ENCODE measurements at regions not wholly inside any gene's neighbourhood (a gene's known extent, or its start where the extent isn't known, plus 50 kb on each side); places are given as distances from the start of the nearest gene placed in this dataset.
A peak's percentile ranks its signal among the peaks of the same experiment; 100 is the strongest.
"Not testable (repeated sequence)": the region's sequence is repeated elsewhere in the genome, so short reads cannot be mapped to it uniquely, and the experiment has no call there.

- no peak for DNase-seq
Observed at GRCh38 chr13:110811008-110811720, 97.7 kb downstream of the ING1 start.

- no peak for DNase-seq
Observed at GRCh38 chr13:110811771-110812120, 98.2 kb downstream of the ING1 start.

GRCh38 chr13:110812121-110812868 is 98.8 kb downstream of the ING1 start:
- DNase-seq = no peak

DNA sequence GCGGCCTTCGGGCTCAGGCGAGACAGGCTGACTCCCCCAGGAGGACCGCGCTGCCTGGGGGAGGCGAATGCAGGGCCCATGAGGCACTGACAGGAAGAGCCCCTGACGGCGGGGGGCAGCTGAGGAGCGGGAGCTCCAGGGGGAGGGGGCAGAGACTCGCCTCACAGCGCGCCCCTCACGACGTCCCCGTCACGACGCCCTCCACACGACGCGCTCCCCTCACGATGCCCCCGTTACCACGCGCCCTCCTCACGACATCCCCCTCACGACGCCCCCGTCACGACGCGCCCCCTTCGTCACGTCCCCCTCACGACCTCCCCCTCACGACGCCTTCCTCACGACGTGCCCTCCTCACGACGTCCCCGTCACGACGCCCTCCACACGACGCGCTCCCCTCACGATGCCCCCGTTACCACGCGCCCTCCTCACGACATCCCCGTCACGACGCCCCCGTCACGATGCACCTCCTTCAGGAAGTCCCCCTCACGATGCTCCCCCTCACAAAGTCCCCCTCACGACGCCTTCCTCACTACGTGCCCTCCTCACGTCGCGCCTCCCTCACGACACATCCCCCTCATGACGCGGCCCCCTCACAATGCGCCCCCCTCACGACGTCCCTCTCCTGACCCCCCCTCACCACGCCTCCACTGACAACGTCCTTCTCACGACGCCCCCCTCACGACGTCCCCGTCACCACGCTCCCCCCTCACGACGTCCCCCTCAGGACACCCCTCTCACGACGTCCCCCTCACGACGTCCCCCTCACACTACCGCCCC is 99.6 kb downstream of the ING1 start:
- no peak for DNase-seq

GRCh38 chr13:110813646-110814624 is 100.4 kb downstream of the ING1 start:
- DNase-seq = no peak

- DNase-seq = no peak
Observed at GRCh38 chr13:110815471-110816204, 99.2 kb downstream of the ANKRD10 start.

GRCh38 chr13:110816500-110816899 is 98.4 kb downstream of the ANKRD10 start:
- no peak for DNase-seq

DNA sequence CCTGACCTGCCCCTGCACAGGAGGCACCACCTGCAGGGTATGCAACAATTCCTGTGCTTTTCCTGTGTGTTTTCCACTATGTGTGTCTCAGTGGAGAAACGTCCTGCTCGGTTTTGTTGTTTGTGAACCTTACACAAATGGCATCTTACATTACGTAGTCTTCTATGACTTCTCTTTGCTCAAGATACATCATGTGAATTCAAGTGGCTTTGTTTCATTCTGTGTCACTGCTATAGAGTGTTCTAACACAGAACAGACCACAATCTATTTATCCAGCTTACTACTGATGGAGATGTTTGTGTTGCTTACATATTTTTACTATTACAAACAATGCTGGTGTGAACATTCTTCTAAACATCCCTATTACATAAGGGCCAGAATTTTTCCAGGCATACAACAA is 97.7 kb downstream of the ANKRD10 start:
- no peak for DNase-seq

DNA sequence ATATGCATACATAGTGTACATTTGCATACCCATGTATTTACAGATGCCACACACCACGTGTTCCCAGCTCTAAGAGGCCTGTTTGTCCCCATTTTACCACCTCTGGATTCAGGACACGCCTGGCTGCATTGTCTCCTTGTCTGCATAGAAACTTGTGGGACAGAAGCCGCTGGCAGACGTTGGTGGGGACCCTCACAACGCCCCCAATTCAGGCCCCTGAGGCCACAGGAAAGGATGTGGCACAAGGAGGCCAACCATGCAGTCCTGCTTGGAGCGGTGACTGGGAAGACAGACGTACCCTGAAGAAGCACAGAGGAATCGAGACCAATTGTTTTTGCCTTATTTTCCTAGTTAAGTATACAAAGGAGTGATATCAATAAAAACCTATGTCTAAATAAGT is 96.1 kb downstream of the ANKRD10 start:
- DNase-seq = no peak

- peak; percentile 27 to 34 for DNase-seq
Observed at GRCh38 chr13:110819203-110820014, 95.5 kb downstream of the ANKRD10 start.

DNA sequence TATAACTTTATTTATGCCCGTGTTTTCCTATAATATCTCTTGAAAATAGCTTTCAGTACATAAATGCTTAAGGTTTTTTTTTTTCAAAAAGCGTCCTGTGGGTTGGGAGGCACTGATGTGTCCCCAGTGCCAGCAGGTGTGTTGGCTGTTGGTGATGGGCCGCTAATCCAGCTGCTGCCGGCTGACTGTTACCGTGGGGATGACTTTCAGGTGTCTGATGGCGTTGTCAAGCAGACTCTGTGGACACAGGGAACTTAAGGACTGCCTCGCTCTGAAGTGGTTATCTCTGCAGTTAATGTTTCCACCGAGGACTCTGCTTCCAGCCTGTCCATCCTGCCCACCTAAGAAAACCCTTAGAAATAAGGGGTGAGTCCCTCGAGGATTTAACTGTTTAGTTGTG is 94.5 kb downstream of the ANKRD10 start:
- no peak for DNase-seq

GRCh38 chr13:110821837-110822668 is 92.8 kb downstream of the ANKRD10 start:
- not testable (repeated sequence) for DNase-seq

GRCh38 chr13:110822669-110822945 is 92.3 kb downstream of the ANKRD10 start:
- DNase-seq = no peak

- DNase-seq = no peak
Observed at GRCh38 chr13:110824702-110825300, 90.1 kb downstream of the ANKRD10 start.

DNA sequence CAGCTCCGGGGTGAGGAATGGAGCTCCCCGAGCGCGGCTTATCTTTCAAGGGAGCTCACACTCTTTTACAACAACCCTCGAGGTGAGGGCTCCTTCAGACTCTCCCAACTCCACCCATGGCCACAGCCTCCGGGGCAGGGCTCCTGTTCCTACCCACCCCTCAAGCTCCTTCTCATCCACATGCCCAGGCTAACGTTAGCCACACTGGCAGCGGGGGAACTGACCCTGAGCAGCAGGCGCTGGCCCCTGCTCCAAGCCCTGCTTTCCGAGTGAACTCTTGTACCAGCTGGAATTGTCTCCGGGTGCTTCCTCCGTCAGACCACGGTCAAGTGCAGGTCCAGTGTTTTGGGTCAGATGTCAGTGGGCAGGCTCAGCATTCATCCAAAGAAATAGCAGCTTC is 89.4 kb downstream of the ANKRD10 start:
- DNase-seq = no peak

DNA sequence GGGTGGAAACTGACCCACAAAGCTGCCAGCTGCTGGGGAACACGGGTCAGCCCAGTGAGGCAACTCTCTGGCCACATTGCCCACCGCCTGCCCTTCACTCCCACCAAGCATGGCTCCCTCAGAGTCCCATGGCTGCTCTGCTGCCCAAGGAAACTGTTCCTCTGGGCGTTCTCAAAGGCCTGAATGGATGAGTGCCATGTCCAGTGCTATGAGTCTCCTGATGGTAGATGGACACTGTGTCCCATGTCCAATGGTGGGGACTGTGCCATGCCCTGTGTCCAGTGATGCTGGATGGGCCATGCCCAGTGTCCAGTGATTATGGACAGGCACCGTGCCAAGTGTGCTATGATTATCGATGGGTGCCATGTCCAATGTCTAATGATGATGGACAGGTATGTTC is 88.8 kb downstream of the ANKRD10 start:
- DNase-seq = no peak

DNA sequence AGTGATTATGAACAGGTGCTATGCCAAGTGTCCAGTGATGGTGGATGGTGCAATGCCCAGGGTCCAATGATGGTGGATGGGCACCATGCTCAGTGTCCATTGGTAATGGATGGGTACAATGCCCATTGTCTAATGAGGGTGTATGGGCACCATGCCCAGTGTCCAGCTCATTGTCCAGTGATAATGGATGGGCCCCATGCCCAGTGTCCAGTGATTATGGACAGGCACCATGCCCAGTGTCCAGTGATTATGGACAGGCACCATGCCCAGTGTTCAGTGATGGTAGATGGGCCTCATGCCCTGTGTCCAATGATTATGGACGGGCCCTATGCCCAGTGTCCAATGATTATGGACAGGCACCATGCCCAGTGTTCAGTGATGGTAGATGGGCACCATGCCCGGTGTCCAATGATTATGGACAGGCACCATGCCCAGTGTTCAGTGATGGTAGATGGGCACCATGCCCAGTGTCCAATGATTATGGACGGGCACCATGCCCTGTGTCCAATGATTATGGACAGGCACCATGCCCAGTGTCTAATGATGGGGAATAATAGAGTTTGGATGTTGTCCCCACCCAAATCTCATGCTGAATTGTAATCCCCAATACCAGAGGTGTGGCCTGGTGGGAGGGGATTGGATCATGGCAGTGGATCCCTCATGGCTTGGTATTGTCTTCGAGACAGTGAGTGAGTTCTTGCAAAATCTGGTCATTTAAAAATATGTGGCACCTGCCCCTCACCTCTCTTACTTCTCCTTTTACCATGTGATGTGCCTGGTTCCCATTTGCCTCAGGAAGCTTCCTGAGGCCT is 87.8 kb downstream of the ANKRD10 start:
- no peak for DNase-seq

Data from bone marrow (tissue), 2 donors.